GM12878 (cell line): ENCODE measurements at regions not wholly inside any gene's neighbourhood (a gene's known extent, or its start where the extent isn't known, plus 50 kb on each side); places are given as distances from the start of the nearest gene placed in this dataset.

Source experiments
- ATAC-seq: fragments of 200-7000 bp; cut with Tn5 transposase; 3 replicates; pipeline ENCODE4 v1.9.1; 2020; ENCODE audit warnings: mild to moderate bottlenecking, moderate library complexity
- BruUV-seq: library from RNA; stranded (reverse); fragments of 400-500 nt; replicated peaks from 2 replicates; lab custom pipeline; 2021; lab: Mats Ljungman, UMichigan
- CTCF ChIA-PET: fragments of 300-600 bp; sonication (Branson Sonifier 250); formaldehyde crosslinking; extraction: SDS; loops from one replicate; lab custom pipeline; 2021; ENCODE audit warnings: inconsistent platforms; lab: Yijun Ruan, JAX
- POLR2A ChIA-PET: fragments of 350-600 bp; formaldehyde crosslinking; extraction: SDS; loops from one replicate; lab custom pipeline; 2021; ENCODE audit warnings: inconsistent platforms; lab: Charles Lee
- RAD21 ChIA-PET: fragments of 300-600 bp; sonication (Branson Sonifier 250); formaldehyde crosslinking; loops from one replicate; lab custom pipeline; 2023; ENCODE audit warnings: antibody characterized with exemption; ENCODE audit not compliant: unreplicated experiment; lab: Charles Lee
- SMC1A ChIA-PET: fragments of 300-600 bp; sonication (Branson Sonifier 250); formaldehyde crosslinking; loops from one replicate; lab custom pipeline; 2023; ENCODE audit not compliant: unreplicated experiment, uncharacterized antibody; lab: Charles Lee
- DNase-seq: peaks from one replicate; pipeline ENCODE4 v3.0.0-alpha.2; 2011; ENCODE audit warnings: low read depth, low spot score
- FAIRE-seq: peaks from 3 replicates; lab custom pipeline; 2011; peaks lifted over from hg19 to GRCh38; lab: Jason Lieb, UNC
- H2AFZ ChIP-seq: 2 replicates; pipeline ENCODE4 v1.6.0; 2011; ENCODE audit warnings: low read depth, low read length, control low read depth; ENCODE audit not compliant: control insufficient read depth
- H3K27ac ChIP-seq: 2 replicates; pipeline ENCODE4 v1.5.1; 2011; ENCODE audit warnings: control low read depth; ENCODE audit not compliant: control insufficient read depth, insufficient read depth
- H3K27me3 ChIP-seq, 2 experiments: replicated peaks in 1 of 2; 2 replicates each; pipeline versions ENCODE4 v1.6.0 to v1.6.1; 2011; ENCODE audit warnings: low read length in 1 of 2; ENCODE audit not compliant: control insufficient read depth in 2 of 2, insufficient read depth in 2 of 2
- H3K36me3 ChIP-seq, 2 experiments: 2 replicates each; pipeline ENCODE4 v1.5.1; 2011; ENCODE audit warnings: low read length in 1 of 2; ENCODE audit not compliant: control insufficient read depth in 2 of 2, insufficient read depth in 2 of 2
- H3K4me1 ChIP-seq: 2 replicates; pipeline ENCODE4 v1.6.1; 2011; ENCODE audit warnings: mild to moderate bottlenecking, low read length, moderate library complexity, mixed read lengths; ENCODE audit not compliant: control insufficient read depth, insufficient read depth
- H3K4me2 ChIP-seq: 2 replicates; pipeline ENCODE4 v1.6.0; 2011; ENCODE audit warnings: control low read depth; ENCODE audit not compliant: control insufficient read depth, insufficient read depth
- H3K4me3 ChIP-seq: fragments of 200-600 bp; sonication (generic); 2 replicates; pipeline ENCODE4 v1.5.1; 2016
- H3K79me2 ChIP-seq: 2 replicates; pipeline ENCODE4 v1.6.0; 2011; ENCODE audit warnings: low read length; ENCODE audit not compliant: control insufficient read depth, insufficient read depth
- H3K9ac ChIP-seq: 2 replicates; pipeline ENCODE4 v1.8.0; 2011; ENCODE audit warnings: low read length, control low read depth, mixed read lengths; ENCODE audit not compliant: control insufficient read depth, insufficient read depth
- H3K9me3 ChIP-seq: replicated peaks from 3 replicates; pipeline ENCODE4 v1.5.1; 2011; ENCODE audit warnings: mild to moderate bottlenecking, low read length; ENCODE audit not compliant: control insufficient read depth, insufficient read depth
- H4K20me1 ChIP-seq: 2 replicates; pipeline ENCODE4 v1.6.0; 2011; ENCODE audit not compliant: control insufficient read depth, insufficient read depth
- ASH2L ChIP-seq: fragments of 300-600, 200-600 bp; sonication (generic); IDR thresholded peaks from 2 replicates; pipeline ENCODE4 v1.6.1; 2017; ENCODE audit warnings: low read depth, mild to moderate bottlenecking, borderline replicate concordance
- ATF2 ChIP-seq: IDR thresholded peaks from 2 replicates; pipeline ENCODE4 v1.6.1; 2012; ENCODE audit warnings: low read length, inconsistent platforms
- BMI1 ChIP-seq: fragments of 450-650 bp; IDR thresholded peaks from 2 replicates; pipeline ENCODE4 v1.6.1; 2016; ENCODE audit warnings: mild to moderate bottlenecking, moderate library complexity, borderline replicate concordance
- CHD2 ChIP-seq: IDR thresholded peaks from 2 replicates; pipeline ENCODE4 v1.6.1; 2011; ENCODE audit warnings: low read depth, low read length, improper control_type of control experiment, borderline replicate concordance
- GATAD2B ChIP-seq: fragments of 450-650 bp; conservative IDR thresholded peaks from 2 replicates; pipeline ENCODE4 v1.6.1; 2017; ENCODE audit warnings: low read depth, mild to moderate bottlenecking, moderate library complexity
- JUNB ChIP-seq: IDR thresholded peaks from 2 replicates; pipeline ENCODE4 v1.6.1; 2016; ENCODE audit warnings: antibody characterized with exemption, mild to moderate bottlenecking
- KLF5 ChIP-seq: fragments of 450-650 bp; IDR thresholded peaks from 2 replicates; pipeline ENCODE4 v1.6.1; 2014; ENCODE audit warnings: mild to moderate bottlenecking; ENCODE audit not compliant: partially characterized antibody
- PBX3 ChIP-seq: IDR thresholded peaks from 2 replicates; pipeline ENCODE4 v1.6.1; 2011; ENCODE audit warnings: mild to moderate bottlenecking, low read depth, low read length, moderate library complexity; ENCODE audit not compliant: insufficient replicate concordance
- PML ChIP-seq: IDR thresholded peaks from 2 replicates; pipeline ENCODE4 v1.6.1; 2012; ENCODE audit warnings: low read length, inconsistent platforms
- POU2F2 ChIP-seq: IDR thresholded peaks from 3 replicates; pipeline ENCODE4 v1.6.1; 2011; ENCODE audit warnings: low read depth, mild to moderate bottlenecking, low read length, borderline replicate concordance
- RFX5 ChIP-seq: IDR thresholded peaks from 2 replicates; pipeline ENCODE4 v1.6.1; 2011; ENCODE audit warnings: low read depth, low read length, improper control_type of control experiment
- RUNX3 ChIP-seq: IDR thresholded peaks from 2 replicates; pipeline ENCODE4 v1.6.1; 2012; ENCODE audit warnings: low read length, inconsistent platforms
- SREBF2 ChIP-seq: IDR thresholded peaks from 2 replicates; pipeline ENCODE4 v1.6.1; 2012; ENCODE audit warnings: mild to moderate bottlenecking, low read length
- SUPT20H ChIP-seq: IDR thresholded peaks from 2 replicates; pipeline ENCODE4 v1.6.1; 2011; ENCODE audit warnings: low read depth, mild to moderate bottlenecking, low read length, moderate library complexity, borderline replicate concordance; ENCODE audit not compliant: control insufficient read depth
- YBX1 ChIP-seq: fragments of 450-650 bp; IDR thresholded peaks from 2 replicates; pipeline ENCODE4 v1.6.1; 2016; ENCODE audit warnings: antibody characterized with exemption
- in situ Hi-C: fragments of 300-500 bp; cut with MboI; formaldehyde crosslinking; loops from 9 replicates; pipeline ENCODE4 v1.14.3; 2018; ENCODE audit warnings: mixed read lengths
- intact Hi-C: fragments of 100-400 bp; cut with micrococcal nuclease; formaldehyde crosslinking; loops from one replicate; pipeline ENCODE4 v1.14.2; 2022; ENCODE audit not compliant: unreplicated experiment
- TF ChIP-seq, protein P1 (sequence below): fragments of 450-650 bp; IDR thresholded peaks from 2 replicates; pipeline ENCODE4 v1.6.1; 2017; ENCODE audit warnings: mild to moderate bottlenecking
- TF ChIP-seq, protein P2 (sequence below): fragments of 450-650 bp; IDR thresholded peaks from 2 replicates; pipeline ENCODE4 v1.6.1; 2017; ENCODE audit warnings: borderline replicate concordance

DNA sequence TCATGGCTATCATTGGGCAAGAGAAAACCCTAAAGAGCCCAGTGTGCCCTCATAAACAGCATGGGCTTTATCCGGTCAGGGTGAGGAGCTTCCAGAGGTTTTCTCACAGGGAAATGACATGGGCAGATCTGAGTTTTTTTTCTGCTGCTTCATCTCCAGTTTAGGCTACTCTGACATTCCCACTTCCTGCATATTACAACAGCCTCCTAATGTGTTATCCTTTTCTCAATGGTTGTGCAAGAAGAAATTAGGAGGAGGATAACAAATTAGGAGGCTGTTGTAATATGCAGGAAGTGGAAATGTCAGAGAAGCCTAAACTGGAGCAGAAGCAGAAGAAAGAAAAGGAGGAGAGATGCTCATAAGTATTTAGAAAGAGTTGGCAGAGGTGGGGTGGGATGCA, 175.6 kb downstream of the MTHFS start (continued):
- TF ChIP-seq, protein P1, sequence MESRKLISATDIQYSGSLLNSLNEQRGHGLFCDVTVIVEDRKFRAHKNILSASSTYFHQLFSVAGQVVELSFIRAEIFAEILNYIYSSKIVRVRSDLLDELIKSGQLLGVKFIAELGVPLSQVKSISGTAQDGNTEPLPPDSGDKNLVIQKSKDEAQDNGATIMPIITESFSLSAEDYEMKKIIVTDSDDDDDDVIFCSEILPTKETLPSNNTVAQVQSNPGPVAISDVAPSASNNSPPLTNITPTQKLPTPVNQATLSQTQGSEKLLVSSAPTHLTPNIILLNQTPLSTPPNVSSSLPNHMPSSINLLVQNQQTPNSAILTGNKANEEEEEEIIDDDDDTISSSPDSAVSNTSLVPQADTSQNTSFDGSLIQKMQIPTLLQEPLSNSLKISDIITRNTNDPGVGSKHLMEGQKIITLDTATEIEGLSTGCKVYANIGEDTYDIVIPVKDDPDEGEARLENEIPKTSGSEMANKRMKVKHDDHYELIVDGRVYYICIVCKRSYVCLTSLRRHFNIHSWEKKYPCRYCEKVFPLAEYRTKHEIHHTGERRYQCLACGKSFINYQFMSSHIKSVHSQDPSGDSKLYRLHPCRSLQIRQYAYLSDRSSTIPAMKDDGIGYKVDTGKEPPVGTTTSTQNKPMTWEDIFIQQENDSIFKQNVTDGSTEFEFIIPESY = no peak
- no peak for TF ChIP-seq SUPT20H
- no peak for TF ChIP-seq POU2F2

GRCh38 chr15:79724312-79724711, 172.5 kb downstream of the MTHFS start:
- intact Hi-C loops (no loop called here), in situ Hi-C loops (no loop called here)
- H3K9me3 ChIP-seq = no peaks in the 10 kb centered on the region
- H3K4me3 ChIP-seq = no peak overlapping the region
- POLR2A ChIA-PET = no interaction called here
- H2AFZ ChIP-seq = no peak overlapping the region
- ATAC-seq = no peak
- H3K79me2 ChIP-seq = no peaks in the 10 kb centered on the region
- SMC1A ChIA-PET = no interaction called here
- no peaks in the 10 kb centered on the region for H4K20me1 ChIP-seq
- TF ChIP-seq BMI1 (no peak), SREBF2 (no peak), PML (no peak), RUNX3 (no peak), RFX5 (no peak), ATF2 (no peak), JUNB (no peak), CHD2 (no peak), YBX1 (no peak), KLF5 (no peak), ASH2L (no peak), PBX3 (no peak), GATAD2B (no peak)
- TF ChIP-seq, protein P2, sequence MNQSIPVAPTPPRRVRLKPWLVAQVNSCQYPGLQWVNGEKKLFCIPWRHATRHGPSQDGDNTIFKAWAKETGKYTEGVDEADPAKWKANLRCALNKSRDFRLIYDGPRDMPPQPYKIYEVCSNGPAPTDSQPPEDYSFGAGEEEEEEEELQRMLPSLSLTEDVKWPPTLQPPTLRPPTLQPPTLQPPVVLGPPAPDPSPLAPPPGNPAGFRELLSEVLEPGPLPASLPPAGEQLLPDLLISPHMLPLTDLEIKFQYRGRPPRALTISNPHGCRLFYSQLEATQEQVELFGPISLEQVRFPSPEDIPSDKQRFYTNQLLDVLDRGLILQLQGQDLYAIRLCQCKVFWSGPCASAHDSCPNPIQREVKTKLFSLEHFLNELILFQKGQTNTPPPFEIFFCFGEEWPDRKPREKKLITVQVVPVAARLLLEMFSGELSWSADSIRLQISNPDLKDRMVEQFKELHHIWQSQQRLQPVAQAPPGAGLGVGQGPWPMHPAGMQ = no peak
- TF ChIP-seq, all 136 proteins: peak for 0
- ChIA-PET RAD21 (no interaction called here), CTCF (interaction anchor here (1.1 to 1.4 kb wide), 2 partner anchors 59 to 129 kb away, joined by 3 read pairs; no protein-coding TSS in a partner anchor)
- FAIRE-seq (no peak), DNase-seq (no peak)
- no peak overlapping the region for H3K4me2 ChIP-seq
- H3K9ac ChIP-seq = no peak overlapping the region
- no peaks in the 10 kb centered on the region for H3K4me1 ChIP-seq
- no peaks in the 10 kb centered on the region for H3K27me3 ChIP-seq
- no peak overlapping the region for H3K27ac ChIP-seq
- H3K36me3 ChIP-seq = no peaks in the 10 kb centered on the region
- no TSS peak for BruUV-seq
